ENCODE measurements at regions not wholly inside any gene's neighbourhood (a gene's known extent, or its start where the extent isn't known, plus 50 kb on each side); places are given as distances from the start of the nearest gene placed in this dataset.

GRCh38 chr21:16473988-16474387 lies 744.2 kb downstream of the USP25 start:
- Histone ChIP-seq H3K4me1 (ENCODE audit: control insufficient read depth in 2 of 3, insufficient read depth in 2 of 3, low read depth in 1 of 3, low read length in 3 of 3) (peaks cover 0 to 13% (median 0%) of the 10 kb centered on the region in 3 donors), H3K27me3 (ENCODE audit: control insufficient read depth, insufficient read depth, low read length) (no peaks in the 10 kb centered on the region), H3K4me3 (ENCODE audit: low read length in 3 of 3) (no peak overlapping the region), H3K36me3 (ENCODE audit: control insufficient read depth in 2 of 3, insufficient read depth in 3 of 3, low read length in 3 of 3) (no peaks in the 10 kb centered on the region), H3K27ac (ENCODE audit: low read depth in 2 of 2, low read length in 2 of 2) (no peak overlapping the region), H3K9ac (ENCODE audit: low read length in 3 of 3) (no peak overlapping the region), H3K9me3 (ENCODE audit: control insufficient read depth in 2 of 3, insufficient read depth in 1 of 3, low read length in 3 of 3) (peaks cover 0 to 4% (median 0%) of the 10 kb centered on the region in 3 donors)
- FAIRE-seq (no peak), DNase-seq (peak in 1 of 5 donors; percentile 19)
- TF ChIP-seq, protein P1, sequence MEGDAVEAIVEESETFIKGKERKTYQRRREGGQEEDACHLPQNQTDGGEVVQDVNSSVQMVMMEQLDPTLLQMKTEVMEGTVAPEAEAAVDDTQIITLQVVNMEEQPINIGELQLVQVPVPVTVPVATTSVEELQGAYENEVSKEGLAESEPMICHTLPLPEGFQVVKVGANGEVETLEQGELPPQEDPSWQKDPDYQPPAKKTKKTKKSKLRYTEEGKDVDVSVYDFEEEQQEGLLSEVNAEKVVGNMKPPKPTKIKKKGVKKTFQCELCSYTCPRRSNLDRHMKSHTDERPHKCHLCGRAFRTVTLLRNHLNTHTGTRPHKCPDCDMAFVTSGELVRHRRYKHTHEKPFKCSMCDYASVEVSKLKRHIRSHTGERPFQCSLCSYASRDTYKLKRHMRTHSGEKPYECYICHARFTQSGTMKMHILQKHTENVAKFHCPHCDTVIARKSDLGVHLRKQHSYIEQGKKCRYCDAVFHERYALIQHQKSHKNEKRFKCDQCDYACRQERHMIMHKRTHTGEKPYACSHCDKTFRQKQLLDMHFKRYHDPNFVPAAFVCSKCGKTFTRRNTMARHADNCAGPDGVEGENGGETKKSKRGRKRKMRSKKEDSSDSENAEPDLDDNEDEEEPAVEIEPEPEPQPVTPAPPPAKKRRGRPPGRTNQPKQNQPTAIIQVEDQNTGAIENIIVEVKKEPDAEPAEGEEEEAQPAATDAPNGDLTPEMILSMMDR (IDR thresholded peaks at IDR 0.05; ENCODE audit: borderline replicate concordance, extremely low read depth, insufficient read depth): no peak
- intact Hi-C loops (cut with DNase I): no loop called here

DNA sequence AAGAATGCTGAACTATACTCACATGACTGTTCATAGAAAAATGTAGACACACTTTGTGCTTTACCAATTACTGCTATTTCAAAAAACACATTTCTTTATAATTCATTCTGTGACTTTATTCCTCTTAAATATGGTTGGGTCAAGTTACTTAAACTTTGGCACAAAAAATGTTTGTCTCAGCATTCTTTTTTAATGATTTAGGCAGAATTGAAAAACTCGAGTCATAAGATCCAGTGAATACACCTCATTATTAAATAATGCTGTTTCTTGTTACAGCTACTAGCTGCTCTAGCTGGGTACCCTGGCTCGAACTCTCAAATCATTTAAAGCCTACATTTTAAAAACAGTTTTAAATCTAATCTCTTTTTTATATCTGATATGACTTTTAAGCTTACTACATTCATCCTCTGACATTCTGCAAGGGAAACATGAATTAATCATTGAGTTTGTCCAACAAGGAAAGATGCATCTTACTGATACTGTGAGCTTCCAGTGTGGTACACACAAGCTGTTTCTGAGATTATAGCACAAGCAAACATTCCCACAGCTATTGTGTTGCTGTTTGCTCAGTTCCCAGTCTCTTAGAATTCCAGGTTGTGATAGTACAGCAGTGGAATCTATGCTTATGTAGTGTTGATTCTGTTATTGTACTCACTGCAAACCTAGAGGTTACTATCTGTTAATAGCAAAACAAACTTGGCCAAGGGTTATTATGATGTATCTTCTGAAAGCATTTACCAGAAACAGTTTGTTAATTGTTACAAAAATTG lies 746.5 kb downstream of the USP25 start:
- TF ChIP-seq, protein P1 (IDR thresholded peaks at IDR 0.05; ENCODE audit: borderline replicate concordance, extremely low read depth, insufficient read depth): no peak
- Histone ChIP-seq H3K27me3 (ENCODE audit: control insufficient read depth, insufficient read depth, low read length) (no peaks in the 10 kb centered on the region), H3K4me1 (ENCODE audit: control insufficient read depth in 2 of 3, insufficient read depth in 2 of 3, low read depth in 1 of 3, low read length in 3 of 3) (peaks cover 0 to 13% (median 0%) of the 10 kb centered on the region in 3 donors), H3K27ac (ENCODE audit: low read depth in 2 of 2, low read length in 2 of 2) (no peak overlapping the region), H3K9ac (ENCODE audit: low read length in 3 of 3) (no peak overlapping the region), H3K36me3 (ENCODE audit: control insufficient read depth in 2 of 3, insufficient read depth in 3 of 3, low read length in 3 of 3) (no peaks in the 10 kb centered on the region), H3K4me3 (ENCODE audit: low read length in 3 of 3) (no peak overlapping the region), H3K9me3 (ENCODE audit: control insufficient read depth in 2 of 3, insufficient read depth in 1 of 3, low read length in 3 of 3) (peaks cover 0 to 14% (median 0%) of the 10 kb centered on the region in 3 donors)
- FAIRE-seq (no peak), DNase-seq (no peak)
- intact Hi-C loops (cut with DNase I): no loop called here

GRCh38 chr21:16488042-16488441 lies 758.3 kb downstream of the USP25 start:
- DNase-seq (no peak), FAIRE-seq (no peak)
- Histone ChIP-seq H3K27ac (ENCODE audit: low read depth in 2 of 2, low read length in 2 of 2) (no peak overlapping the region), H3K4me1 (ENCODE audit: control insufficient read depth in 2 of 3, insufficient read depth in 2 of 3, low read depth in 1 of 3, low read length in 3 of 3) (no peaks in the 10 kb centered on the region), H3K9ac (ENCODE audit: low read length in 3 of 3) (no peak overlapping the region), H3K36me3 (ENCODE audit: control insufficient read depth in 2 of 3, insufficient read depth in 3 of 3, low read length in 3 of 3) (no peaks in the 10 kb centered on the region), H3K9me3 (ENCODE audit: control insufficient read depth in 2 of 3, insufficient read depth in 1 of 3, low read length in 3 of 3) (no peaks in the 10 kb centered on the region), H3K27me3 (ENCODE audit: control insufficient read depth, insufficient read depth, low read length) (no peaks in the 10 kb centered on the region), H3K4me3 (ENCODE audit: low read length in 3 of 3) (no peak overlapping the region)
- intact Hi-C loops (cut with DNase I): no loop called here
- TF ChIP-seq, protein P1 (IDR thresholded peaks at IDR 0.05; ENCODE audit: borderline replicate concordance, extremely low read depth, insufficient read depth): no peak
